ENCODE measurements at regions not wholly inside any gene's neighbourhood (a gene's known extent, or its start where the extent isn't known, plus 50 kb on each side); places are given as distances from the start of the nearest gene placed in this dataset.

GRCh38 chr1:4585705-4586104 lies 68.7 kb upstream of the AJAP1 start:
- Histone ChIP-seq H3K27ac (no peak overlapping the region), H3K4me1 (ENCODE audit: control insufficient read depth in 1 of 2, insufficient read depth in 1 of 2, low read depth in 1 of 2, low read length in 1 of 2) (no peaks in the 10 kb centered on the region), H3K9me3 (no peaks in the 10 kb centered on the region), H3K27me3 (peaks cover 33% of the 10 kb centered on the region), H3K4me3 (ENCODE audit: low read depth in 1 of 2, low read length in 1 of 2) (no peak overlapping the region), H3K36me3 (no peaks in the 10 kb centered on the region)
- no peak for TF ChIP-seq CTCF (IDR thresholded peaks at IDR 0.05)

- H3K27ac ChIP-seq, result no peak overlapping the region
- no peak overlapping the region for H3K4me3 ChIP-seq (ENCODE audit: low read depth in 1 of 2, low read length in 1 of 2)
- no peak for TF ChIP-seq CTCF (IDR thresholded peaks at IDR 0.05)
- H3K9me3 ChIP-seq, result no peaks in the 10 kb centered on the region
- H3K36me3 ChIP-seq, result no peaks in the 10 kb centered on the region
- H3K4me1 ChIP-seq (ENCODE audit: control insufficient read depth in 1 of 2, insufficient read depth in 1 of 2, low read depth in 1 of 2, low read length in 1 of 2), result no peaks in the 10 kb centered on the region
- peaks cover 33% of the 10 kb centered on the region for H3K27me3 ChIP-seq
These were observed 67.7 kb upstream of the AJAP1 start for GRCh38 chr1:4586611-4587160.

- Histone ChIP-seq H3K27me3 (peaks cover 33% of the 10 kb centered on the region), H3K36me3 (no peaks in the 10 kb centered on the region), H3K4me3 (ENCODE audit: low read depth in 1 of 2, low read length in 1 of 2) (no peak overlapping the region), H3K9me3 (no peaks in the 10 kb centered on the region), H3K4me1 (ENCODE audit: control insufficient read depth in 1 of 2, insufficient read depth in 1 of 2, low read depth in 1 of 2, low read length in 1 of 2) (no peaks in the 10 kb centered on the region), H3K27ac (no peak overlapping the region)
- no peak for TF ChIP-seq CTCF (IDR thresholded peaks at IDR 0.05)
These were observed 66.7 kb upstream of the AJAP1 start for GRCh38 chr1:4587721-4588120.

GRCh38 chr1:4590756-4591155 lies 63.7 kb upstream of the AJAP1 start:
- no peak overlapping the region for H3K27ac ChIP-seq
- H3K36me3 ChIP-seq, result no peaks in the 10 kb centered on the region
- H3K4me1 ChIP-seq (ENCODE audit: control insufficient read depth in 1 of 2, insufficient read depth in 1 of 2, low read depth in 1 of 2, low read length in 1 of 2), result no peaks in the 10 kb centered on the region
- peaks cover 15% of the 10 kb centered on the region for H3K27me3 ChIP-seq
- no peak for TF ChIP-seq CTCF (IDR thresholded peaks at IDR 0.05)
- no peak overlapping the region for H3K4me3 ChIP-seq (ENCODE audit: low read depth in 1 of 2, low read length in 1 of 2)
- no peaks in the 10 kb centered on the region for H3K9me3 ChIP-seq

- TF ChIP-seq CTCF (IDR thresholded peaks at IDR 0.05), result no peak
- Histone ChIP-seq H3K4me3 (ENCODE audit: low read depth in 1 of 2, low read length in 1 of 2) (no peak overlapping the region), H3K9me3 (no peaks in the 10 kb centered on the region), H3K27me3 (peaks cover 3% of the 10 kb centered on the region), H3K4me1 (ENCODE audit: control insufficient read depth in 1 of 2, insufficient read depth in 1 of 2, low read depth in 1 of 2, low read length in 1 of 2) (no peaks in the 10 kb centered on the region), H3K36me3 (no peaks in the 10 kb centered on the region), H3K27ac (no peak overlapping the region)
These were observed 62.5 kb upstream of the AJAP1 start for GRCh38 chr1:4591926-4592325.

GRCh38 chr1:4593106-4593505 lies 61.3 kb upstream of the AJAP1 start:
- Histone ChIP-seq H3K27ac (no peak overlapping the region), H3K4me3 (ENCODE audit: low read depth in 1 of 2, low read length in 1 of 2) (no peak overlapping the region), H3K4me1 (ENCODE audit: control insufficient read depth in 1 of 2, insufficient read depth in 1 of 2, low read depth in 1 of 2, low read length in 1 of 2) (no peaks in the 10 kb centered on the region), H3K27me3 (no peaks in the 10 kb centered on the region), H3K9me3 (no peaks in the 10 kb centered on the region), H3K36me3 (no peaks in the 10 kb centered on the region)
- no peak for TF ChIP-seq CTCF (IDR thresholded peaks at IDR 0.05)

Measured in neutrophil (primary cell).